GM19397 (cell line): ENCODE measurements at regions not wholly inside any gene's neighbourhood (a gene's known extent, or its start where the extent isn't known, plus 50 kb on each side); places are given as distances from the start of the nearest gene placed in this dataset.
"Not testable (repeated sequence)": the region's sequence is repeated elsewhere in the genome, so short reads cannot be mapped to it uniquely, and the experiment has no call there.

ENCODE experiments used
- ATAC-seq: cut with Tn5 transposase; IDR thresholded peaks from one replicate; pipeline ENCODE4 v1.9.1; 2021; ENCODE audit warnings: mild to moderate bottlenecking, moderate library complexity; ENCODE audit not compliant: unreplicated experiment

DNA sequence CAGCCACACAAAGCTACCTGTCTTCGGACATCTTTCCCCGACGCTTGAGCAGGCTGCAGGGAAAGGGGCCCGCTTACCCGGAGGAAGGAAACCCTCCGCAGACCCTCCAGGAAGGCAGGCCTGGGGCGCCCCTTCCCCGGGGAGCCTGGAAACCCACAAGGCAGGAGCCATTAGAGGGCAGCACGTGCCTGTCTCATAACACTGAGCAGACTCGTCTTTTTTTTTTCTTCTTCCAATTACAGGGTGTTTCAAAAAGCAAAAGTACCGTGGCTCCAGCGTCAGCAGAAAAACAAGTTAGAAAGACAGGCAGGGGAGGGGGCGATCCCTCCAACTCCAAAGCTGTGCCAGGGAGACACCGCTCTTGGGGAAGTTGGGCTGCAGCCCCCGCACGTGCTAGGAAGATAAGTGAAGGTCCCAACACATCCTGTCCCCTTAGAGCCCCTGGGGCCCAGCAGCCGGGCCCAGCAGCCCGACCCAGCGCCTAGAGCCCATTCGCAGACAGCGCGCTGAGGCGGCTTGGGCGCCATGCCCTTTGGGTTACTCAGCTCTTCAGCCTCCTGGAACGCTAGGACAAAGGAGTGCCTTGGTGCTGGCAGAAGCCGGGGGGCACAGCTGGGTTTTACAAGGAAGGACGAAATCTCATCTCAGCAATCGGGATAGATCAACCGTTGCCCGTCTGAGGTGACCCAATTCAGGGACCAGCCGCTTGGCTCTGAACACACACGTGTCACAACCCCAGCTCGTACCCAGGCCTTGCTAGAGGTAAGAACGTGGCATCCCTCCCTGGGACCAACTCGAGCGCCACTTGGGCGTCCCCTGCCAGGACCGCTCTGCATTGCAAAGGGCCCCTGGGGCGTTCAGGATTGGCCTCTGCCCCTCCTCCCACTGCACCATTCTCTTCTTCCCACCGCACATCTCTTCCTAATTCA lies 136.3 kb downstream of the LY86 start:
- no peak for ATAC-seq

DNA sequence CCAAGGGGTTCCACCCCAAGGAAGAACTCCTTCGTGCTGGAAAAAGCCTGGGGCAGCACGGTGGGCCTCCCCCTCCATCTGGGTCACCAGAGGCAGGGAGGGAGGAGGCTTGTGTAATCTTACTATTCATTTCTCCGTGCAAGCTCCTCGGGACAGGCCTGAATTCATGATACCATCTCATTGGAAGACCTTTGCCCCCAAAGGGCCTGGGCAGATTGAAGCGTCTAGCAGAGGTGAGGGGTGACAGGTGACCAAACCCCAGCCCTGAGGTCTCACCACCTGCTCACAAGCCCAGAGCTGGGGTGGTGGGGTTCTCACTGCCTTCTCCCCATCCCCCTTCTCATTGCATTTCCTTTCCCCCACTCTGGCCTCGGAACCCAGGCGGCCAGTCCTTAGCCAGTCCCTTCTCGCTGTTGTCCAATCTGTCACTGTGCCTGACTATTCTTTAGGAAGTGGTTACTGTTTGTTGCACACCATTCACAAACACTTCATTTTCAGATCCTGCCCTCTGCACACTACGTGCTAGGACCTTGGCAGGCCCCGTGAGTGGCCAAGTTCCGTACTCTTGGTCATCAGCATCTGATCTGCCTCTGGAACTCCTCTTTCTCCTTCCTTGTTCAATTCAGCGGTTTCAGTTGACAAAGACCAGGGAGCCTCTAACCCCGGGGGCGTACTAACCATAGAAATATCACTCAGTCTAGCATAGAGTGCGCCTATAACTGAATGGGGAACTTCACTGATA lies 137.1 kb downstream of the LY86 start:
- ATAC-seq = no peak

DNA sequence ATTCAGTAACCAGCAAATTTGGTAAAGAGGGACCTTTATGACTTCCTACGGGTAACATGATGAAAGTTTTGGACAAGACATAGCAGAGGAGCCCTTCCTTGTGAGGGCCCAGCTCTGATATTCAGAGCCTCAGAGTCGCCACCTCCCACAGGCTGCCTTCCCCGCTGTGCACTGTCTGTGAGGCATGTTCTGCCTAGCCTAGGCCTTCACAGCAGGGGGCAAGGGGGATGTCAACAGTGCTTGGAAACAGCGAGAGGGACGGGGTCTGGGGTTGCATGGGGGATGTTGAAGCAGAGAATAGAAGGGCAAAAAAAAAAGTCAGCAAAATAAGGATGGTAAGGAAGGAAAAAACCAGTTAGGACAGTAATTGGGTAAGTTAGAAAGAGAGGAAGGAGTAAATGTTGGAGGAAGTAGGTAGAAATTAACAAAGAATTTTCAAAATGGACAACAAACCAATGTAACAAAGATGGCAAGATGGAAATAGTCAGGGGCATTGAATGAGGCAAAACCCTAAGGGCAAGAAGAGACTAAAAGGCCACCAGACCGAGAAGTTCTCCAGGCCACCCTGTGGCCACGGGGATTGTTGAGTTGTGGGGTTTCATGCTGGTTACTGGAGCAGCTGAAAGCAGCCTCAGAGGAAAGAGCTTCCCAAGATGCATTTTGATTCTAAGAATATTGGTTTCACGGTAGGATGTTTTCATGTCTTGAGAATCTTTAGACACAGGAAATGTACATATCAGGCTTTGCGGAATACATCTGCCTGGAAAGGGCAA lies 139.8 kb downstream of the LY86 start:
- ATAC-seq = no peak

DNA sequence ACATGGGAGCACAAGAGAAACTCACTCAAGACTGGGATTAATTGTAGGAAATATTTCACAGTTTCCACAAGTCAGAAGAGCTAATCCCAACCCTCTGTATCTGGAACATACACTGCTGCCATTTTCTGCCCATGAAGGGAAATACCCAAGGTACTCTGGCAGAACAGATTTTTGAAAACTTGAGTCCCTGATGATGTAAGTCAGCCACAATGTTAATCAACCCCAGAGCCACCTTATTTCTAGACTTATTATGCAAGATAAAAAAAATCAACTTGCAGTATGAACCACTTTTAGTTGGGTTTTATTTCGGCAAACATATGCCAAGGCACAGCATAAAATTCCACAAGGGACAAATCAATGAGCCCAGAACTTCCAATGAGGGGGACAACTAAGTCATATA lies 141.5 kb downstream of the LY86 start:
- no peak for ATAC-seq

GRCh38 chr6:6730831-6731230 lies 142.3 kb downstream of the LY86 start:
- no peak for ATAC-seq

DNA sequence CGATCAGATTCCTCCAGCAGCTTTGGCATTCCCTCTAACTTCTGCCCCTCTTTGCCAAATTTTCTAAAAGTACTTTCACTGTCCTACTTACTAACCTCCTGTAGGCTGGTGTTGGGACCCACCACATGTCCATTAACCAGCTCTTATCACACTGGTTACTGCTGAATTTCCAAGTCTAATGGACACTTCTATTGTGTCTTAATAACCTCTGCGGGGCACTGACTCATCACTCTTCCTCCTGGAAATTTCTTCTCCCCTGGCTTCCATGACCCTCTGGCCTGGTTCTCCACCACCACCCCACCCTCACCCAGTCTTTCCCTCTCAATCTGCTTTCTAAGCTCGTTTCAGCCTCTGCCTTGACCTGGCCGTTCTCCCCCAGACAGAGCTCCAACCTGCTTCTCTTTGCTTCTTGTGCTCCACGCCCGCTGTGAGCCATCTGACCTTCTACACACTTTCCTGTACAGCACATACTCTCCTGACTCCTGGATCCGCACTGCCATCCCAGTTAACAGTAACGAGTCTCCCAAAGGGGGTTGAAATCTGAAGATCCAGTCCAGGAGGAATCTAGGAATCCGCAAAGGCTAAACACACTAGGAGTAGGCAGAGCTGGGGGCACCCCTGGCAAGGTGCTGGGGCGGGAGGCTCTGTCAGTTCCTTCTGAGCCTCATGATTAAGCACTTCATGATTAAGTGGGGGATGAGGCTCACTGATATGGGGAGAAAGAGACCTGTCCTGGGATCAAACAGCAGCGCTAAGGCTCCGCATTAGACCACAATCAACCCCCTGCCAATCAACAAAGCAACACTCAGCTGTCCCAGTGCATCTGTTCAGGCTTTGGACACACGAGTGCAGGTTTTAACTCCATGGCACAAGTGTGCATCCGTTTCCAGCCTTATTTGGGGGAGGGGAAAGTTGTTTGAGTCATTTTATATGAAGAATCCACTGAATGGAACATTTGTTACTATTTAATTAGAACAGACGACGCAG lies 146.3 kb downstream of the LY86 start:
- ATAC-seq = no peak

GRCh38 chr6:6736791-6737654 lies 148.5 kb downstream of the LY86 start:
- ATAC-seq = no peak

GRCh38 chr6:6737671-6738070 lies 149.2 kb downstream of the LY86 start:
- no peak for ATAC-seq

GRCh38 chr6:6738108-6738507 lies 149.6 kb downstream of the LY86 start:
- no peak for ATAC-seq

GRCh38 chr6:6738922-6739716 lies 150.6 kb downstream of the LY86 start:
- no peak for ATAC-seq

GRCh38 chr6:6740595-6740994 lies 152.1 kb downstream of the LY86 start:
- no peak for ATAC-seq

- ATAC-seq = no peak
These were observed 152.7 kb downstream of the LY86 start for GRCh38 chr6:6741264-6741663.

DNA sequence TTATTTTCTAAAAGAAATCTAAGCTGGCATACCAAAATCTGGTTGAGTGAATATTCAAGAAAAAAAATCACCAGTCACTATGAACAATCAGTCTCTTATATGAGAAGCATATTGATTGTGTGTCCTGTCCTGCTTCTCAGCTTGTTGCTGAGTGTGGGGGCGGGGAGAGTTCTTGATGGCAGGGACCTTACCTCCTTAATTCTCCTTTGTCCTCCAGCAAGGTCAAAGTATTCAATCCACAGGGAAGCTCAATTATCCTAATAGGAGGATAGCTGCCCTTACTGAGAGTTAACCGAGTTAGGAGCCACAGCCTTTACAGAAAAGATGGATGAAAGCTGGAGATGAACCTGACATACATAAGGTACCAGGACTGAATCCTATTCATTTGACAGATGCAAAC lies 154.0 kb downstream of the LY86 start:
- ATAC-seq = no peak

DNA sequence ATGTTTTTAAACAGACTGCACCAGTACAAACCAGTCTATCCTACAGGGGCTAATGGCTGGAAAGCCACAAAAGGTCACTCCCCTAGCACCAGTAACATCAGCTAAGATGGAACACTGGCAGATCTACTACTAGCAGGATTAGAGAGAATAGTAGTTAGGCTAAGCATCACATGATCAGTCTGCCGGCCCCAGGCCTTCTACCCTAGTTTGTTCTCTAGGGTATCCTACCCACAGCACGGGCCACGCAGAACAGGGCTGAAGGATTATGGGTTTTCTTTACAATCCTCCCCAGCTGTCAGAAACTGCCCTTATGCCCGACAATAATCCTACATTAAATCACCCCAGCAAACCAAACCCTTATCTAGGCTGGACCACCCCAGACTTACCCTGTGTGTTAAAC lies 156.0 kb downstream of the LY86 start:
- no peak for ATAC-seq

GRCh38 chr6:6745637-6746332 lies 157.3 kb downstream of the LY86 start:
- ATAC-seq = not testable (repeated sequence)

DNA sequence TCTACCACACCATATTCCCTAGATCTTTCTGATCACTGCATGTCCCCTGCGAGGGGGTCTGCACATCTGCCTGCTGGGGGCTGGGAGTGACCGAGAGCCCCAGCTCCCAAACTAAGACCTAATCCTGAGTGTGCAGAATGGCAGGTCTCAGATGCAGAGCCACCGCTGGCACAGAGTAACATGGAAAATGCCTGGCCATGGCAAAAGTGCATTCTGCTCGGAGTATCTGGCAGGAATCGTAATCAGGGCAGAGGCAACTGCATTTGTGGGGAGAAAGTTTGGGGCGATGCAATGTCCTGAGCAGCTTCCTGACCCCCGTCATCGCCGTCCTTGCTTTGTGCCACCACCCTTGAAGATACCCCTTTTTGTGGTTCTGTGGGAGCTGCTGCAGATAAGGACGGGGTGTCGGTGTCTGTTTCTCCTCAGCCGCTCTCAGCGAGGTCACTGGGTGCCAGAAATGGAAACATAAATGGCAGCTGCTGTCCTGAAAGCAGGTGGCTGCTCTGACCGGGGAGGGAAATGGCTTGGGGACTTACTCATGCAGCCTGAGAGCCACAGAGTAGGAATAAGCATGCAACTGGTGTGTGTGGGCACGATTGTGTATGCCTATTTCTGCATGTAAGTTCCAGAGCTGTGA lies 157.9 kb downstream of the LY86 start:
- ATAC-seq = no peak

GRCh38 chr6:6746970-6747338 lies 158.4 kb downstream of the LY86 start:
- ATAC-seq = no peak
